ENCODE measurements at regions not wholly inside any gene's neighbourhood (a gene's known extent, or its start where the extent isn't known, plus 50 kb on each side); places are given as distances from the start of the nearest gene placed in this dataset.

DNA sequence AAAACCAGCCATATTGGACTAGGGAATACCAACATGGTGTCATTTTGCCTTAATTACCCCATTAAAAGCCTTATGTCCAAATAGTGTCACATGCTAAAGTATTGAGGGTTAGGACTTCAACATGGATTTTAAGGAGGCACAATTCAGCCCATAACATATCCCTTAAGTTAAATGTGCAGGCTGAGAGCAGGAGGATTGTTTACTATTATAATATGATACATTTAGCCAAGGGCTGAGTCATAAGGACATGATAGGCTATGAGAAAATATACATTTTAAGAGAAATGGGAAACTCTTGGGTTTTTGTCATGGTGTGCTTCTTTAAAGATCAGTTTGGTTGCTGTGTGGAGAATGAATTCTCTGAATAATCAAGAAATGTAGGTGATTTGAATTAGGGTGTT lies 136.8 kb downstream of the RDH14 start:
- no peak for DNase-seq

- DNase-seq: no peak
These were observed 137.9 kb downstream of the RDH14 start for GRCh38 chr2:18422432-18423165.

DNA sequence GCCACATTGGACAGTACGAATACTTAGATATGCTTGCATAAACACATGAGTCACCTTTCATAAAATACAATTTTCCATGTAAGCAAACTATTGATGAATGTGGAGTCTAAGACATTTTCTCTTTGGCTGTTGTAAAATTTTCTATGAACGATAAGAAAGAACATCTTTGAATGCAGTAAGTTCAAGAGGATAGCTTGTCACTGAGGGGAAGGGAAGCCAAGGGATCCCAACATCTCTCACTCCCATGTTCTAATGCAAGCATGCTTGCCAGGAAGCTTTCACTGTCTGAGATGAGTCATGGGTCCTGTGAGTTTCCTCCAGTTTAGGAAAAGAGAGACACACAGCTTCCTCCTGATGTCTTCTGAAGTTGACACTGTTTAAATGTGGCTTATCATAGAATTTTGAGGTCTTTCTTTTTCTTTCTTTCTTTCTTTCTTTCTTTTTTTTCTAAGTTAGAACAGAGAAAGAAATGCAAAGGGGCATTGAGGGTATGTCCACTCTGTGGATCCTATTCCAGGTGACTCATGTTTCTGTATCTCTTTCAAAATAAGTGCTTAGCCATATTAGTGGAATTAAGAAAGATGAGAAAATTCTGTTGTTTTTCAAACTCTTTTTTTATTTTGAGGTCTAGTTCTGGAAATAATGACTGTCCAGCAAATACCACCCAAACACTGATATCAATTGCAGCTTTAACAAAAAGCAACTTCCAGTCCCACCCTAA lies 146.6 kb downstream of the RDH14 start:
- DNase-seq: no peak

DNA sequence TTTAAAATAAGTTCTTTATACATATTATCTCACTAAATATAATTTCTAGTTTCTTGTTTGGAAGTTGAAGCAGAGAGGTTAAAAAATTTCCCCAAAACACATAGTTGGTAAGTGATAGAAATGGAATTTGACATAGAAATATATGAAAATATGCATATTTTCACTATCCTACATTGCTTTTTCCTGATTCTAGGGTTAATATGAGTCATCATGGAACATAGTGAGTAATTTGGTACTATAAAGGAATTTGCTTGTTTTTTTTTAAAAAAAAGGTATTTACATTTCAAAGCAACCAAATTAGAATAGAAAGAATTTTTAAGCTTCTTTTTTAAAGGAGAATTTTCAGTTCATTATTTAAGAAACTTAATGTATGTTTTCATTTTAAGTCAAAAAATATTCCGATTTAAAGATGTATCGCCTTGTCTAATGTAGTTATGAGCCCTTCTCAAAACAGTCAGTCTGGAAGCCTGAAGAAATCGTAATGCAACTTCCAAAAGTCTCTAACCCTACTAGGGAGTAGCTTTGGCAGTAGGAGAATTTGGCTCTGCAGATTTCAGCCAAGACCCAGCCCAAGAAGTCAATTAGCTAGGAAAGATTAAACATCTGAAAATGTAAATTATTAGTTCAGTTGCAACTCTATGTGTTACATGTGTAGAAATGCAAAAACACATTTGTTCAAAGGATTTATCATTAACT lies 147.3 kb downstream of the RDH14 start:
- no peak for DNase-seq

DNA sequence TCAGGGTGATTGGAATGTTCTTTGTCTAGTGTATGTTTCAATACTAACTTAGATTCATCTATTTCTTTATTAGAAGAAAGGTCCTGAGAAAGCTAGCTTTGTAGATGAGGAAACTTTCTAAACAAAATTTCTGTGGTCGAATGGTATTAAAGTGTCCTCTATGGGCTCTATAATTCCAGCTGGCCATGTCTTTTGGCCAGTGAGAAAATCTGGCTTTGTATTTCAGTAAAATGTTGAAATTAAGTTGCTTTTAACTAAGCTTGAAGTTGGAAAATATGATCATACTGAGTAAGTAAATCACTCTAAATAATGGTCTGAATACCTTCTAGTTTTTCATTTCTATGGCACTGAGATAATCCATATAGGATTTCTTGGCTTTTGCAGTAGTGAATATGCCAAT lies 148.8 kb downstream of the RDH14 start:
- DNase-seq: no peak

DNA sequence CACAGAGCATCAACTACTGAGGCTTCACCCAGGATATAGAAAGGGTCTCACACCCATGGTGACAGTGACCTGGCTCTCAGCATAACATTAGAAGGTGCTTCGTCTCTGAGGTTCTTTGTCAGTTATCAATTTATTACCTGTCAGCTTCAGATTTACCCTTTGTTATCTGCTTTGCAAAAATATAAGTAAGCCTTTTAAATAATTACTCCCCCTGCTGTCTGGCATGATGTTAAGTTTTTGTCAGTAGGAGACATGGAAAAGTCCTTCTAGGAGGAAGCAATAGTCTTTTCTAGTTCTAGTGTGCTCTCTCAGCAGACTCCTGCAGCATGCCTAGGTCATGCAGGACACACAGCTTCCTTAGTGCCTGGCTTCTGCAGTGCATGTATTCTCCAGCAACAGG lies 149.9 kb downstream of the RDH14 start:
- DNase-seq: no peak

- DNase-seq: no peak
These were observed 151.8 kb downstream of the RDH14 start for GRCh38 chr2:18408638-18409037.

DNA sequence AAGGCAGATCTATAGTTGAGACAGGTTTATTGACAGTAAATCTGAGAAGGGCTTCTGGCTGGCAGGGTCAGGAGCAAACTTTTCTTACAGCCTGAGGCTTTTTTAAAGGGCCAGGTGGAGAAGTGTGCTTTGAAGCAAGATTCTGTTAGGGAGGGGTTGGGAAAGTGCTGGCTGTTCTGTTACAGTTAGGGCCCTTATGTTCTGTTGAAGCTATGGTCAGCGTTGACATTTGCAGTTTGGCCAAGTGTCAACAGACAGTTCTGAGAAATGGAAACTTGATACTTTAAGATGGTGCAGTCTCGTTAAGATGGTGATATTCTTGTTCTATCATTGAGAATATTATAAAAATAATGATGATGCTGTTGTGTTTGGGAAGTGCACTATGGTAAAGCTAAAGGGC lies 154.2 kb downstream of the RDH14 start:
- no peak for DNase-seq

GRCh38 chr2:18404708-18405107 lies 155.7 kb downstream of the RDH14 start:
- no peak for DNase-seq

- no peak for DNase-seq
These were observed 156.4 kb downstream of the RDH14 start for GRCh38 chr2:18403921-18404522.

DNA sequence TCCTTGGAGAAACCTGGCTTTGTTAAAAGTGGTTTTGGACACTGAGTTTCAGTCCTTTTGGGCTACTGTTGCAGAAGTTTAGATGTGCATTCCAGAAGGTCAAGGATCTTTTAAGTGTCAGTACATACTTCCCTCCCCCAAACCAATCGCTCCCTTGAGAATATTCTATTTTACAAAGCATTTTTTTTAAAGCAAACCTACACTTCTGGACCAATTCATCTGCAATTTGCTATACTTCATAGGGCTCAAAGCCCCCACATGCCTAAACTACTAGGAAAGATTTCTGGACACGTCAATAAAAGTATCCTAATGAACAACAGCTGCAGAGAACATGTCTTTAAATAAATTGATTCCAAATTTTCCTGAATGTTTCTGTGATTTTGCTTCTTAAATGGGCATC lies 157.6 kb downstream of the RDH14 start:
- no peak for DNase-seq

DNA sequence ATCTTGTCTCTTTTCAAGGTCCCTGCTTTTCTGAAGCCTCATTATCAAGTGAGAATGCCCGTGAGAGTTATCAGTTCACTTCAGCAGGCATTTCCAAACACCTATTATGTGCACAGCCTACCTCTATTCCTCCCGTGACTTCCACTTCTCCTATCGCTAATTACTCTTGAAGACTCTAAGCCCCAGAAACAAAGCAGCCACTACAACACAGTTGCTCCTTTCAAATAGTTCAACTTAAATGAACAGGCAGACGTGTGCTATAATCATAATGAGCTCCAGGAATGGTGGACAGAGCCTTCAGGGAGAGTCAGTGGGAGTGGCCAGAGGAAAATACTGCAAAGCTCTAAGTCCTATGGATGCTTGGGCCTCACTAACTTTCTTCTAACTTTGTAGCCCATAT lies 159.0 kb downstream of the RDH14 start:
- no peak for DNase-seq

DNA sequence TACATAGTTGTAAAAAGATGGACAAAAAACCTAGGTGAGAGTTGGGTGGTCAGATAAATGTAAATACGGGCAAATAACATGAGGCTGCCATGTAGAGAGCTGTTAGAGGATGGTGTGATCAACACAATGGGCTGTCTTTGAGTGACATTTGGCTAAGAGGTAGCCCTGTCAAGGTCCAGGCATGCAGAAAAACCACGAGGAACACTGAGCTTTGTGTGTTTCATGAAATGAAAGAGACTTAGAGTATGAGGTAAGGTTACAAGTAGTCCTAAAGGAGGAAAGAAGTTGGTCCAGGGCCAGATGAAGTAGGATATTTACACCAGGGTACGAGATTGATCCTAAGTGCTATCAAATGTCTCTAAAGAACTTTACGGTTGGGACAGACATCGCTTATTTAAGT lies 160.9 kb downstream of the RDH14 start:
- DNase-seq: no peak

DNA sequence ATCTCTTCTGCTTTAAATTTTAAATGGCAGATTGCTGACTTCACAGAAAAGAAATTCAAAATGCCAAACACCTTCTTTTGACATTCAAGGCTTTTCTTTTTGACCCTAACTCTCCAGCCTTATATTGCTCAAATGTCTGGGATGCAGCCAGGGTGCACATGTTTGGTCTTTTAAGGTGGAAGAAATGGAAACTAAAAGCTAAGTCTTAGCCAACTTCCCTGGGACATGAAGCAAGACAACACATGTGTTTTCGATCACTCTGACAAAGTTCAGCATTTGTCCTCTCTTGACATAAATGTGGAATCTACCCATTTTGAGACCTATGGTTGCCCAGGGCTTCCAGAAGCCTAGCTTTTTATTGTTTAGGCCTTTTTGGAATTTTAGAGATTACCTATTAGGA lies 161.6 kb downstream of the RDH14 start:
- no peak for DNase-seq

GRCh38 chr2:18396329-18397010 lies 164.0 kb downstream of the RDH14 start:
- no peak for DNase-seq

DNA sequence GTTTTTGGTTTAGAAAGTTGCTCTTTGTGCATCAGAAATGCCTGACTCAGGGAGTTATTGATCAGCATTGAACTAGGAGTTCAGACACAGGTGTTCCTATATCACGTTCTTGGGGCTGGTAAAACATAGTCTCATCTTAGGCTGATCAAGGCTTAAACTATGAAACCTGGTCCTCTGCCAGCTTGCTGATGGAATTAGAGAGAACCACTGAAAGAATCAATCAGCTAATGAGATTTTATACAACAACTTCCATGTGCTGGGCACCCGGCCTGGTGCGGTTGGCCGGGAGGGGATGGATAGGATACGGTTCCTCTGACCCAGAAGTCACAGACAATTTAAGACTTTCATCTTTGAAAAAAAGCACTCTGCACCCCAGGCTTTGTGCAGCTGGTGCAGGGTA lies 164.9 kb downstream of the RDH14 start:
- no peak for DNase-seq

- peak; percentile 67 to 79 for DNase-seq
These were observed 172.8 kb downstream of the RDH14 start for GRCh38 chr2:18387441-18388206.

- no peak for DNase-seq
These were observed 176.2 kb downstream of the RDH14 start for GRCh38 chr2:18384242-18384641.

GRCh38 chr2:18381386-18381785 lies 179.1 kb downstream of the RDH14 start:
- no peak for DNase-seq

DNA sequence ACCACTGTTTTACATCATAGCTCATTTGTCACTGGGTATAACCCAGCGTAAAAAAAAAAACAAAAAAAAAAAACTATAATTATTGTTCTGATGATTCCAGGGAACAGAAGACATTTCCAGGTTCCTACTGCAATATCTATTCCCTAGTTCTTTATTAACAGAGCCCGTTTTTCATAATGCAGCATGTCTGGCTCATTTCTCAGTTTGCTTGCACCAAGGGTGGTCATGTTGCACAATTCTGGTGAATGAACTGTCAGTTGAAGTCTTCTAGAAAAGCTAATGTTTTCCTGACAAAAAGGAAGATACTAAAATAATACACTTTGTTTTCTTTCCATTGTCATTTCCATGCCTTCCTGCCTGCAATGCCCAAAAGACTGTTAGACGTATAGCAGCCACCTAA lies 180.1 kb downstream of the RDH14 start:
- no peak for DNase-seq

- DNase-seq: no peak
These were observed 180.6 kb downstream of the RDH14 start for GRCh38 chr2:18379870-18380269.

DNA sequence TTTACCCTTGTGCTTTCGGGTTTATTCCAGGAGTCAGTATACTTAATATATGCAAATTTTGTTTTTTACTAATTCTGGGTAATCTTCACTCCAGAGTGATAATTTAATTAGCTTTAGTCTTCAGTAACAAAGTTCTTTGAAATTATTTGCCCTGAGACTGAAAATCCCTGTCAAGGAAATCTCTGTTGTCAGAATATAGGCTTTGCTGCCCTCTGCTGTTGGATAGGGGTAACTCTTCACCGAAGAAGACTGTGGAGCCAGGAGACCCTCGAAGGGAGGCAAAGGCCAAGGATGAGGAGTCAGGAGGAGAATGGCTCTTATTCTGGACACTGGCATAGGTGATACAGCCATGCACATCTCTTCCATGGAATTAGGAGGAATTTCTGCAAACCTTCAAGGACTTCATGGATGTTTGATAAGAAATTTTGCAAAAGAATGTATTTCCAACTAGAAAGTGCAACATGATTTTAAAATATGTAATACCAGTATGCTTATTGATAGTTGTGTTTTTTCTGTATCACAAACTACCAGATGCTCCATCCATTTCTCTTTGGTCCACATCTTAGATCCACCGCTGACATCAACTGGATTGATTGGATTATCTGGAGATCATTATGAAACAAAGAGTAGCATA lies 182.3 kb downstream of the RDH14 start:
- peak; percentile 11 to 26 for DNase-seq
